AG04449 (cell line): ENCODE measurements at regions not wholly inside any gene's neighbourhood (a gene's known extent, or its start where the extent isn't known, plus 50 kb on each side); places are given as distances from the start of the nearest gene placed in this dataset.

Source experiments
- CTCF ChIA-PET: fragments of 350-600 bp; formaldehyde crosslinking; extraction: SDS; loops from one replicate; lab custom pipeline; 2021; ENCODE audit warnings: antibody characterized with exemption; lab: Yijun Ruan, JAX
- POLR2A ChIA-PET: fragments of 400-600, 350-600 bp; formaldehyde crosslinking; extraction: SDS; loops from one replicate; lab custom pipeline; 2020; ENCODE audit warnings: antibody characterized with exemption, inconsistent platforms; lab: Yijun Ruan, JAX
- DNase-seq: peaks from one replicate; pipeline ENCODE4 v3.0.0-alpha.2; 2010; ENCODE audit warnings: low read depth, low spot score
- H3K4me3 ChIP-seq: 2 replicates; pipeline ENCODE4 v1.5.1; 2011; ENCODE audit warnings: low read depth, mild to moderate bottlenecking, control low read depth, low read length
- CTCF ChIP-seq: IDR thresholded peaks from one replicate; pipeline ENCODE4 v1.5.1; 2011; ENCODE audit warnings: mild to moderate bottlenecking, moderate library complexity, low read length, control low read depth, inconsistent platforms; ENCODE audit not compliant: insufficient read depth; ENCODE audit errors: missing control alignments

- no peak overlapping the region for H3K4me3 ChIP-seq
- no peak for DNase-seq
- no peak for TF ChIP-seq CTCF
- ChIA-PET CTCF (interaction anchor here (1.3 kb wide), 2 partner anchors 128 to 178 kb away, joined by 3 to 6 read pairs; no protein-coding TSS in a partner anchor), POLR2A (no interaction called here)
Observed at GRCh38 chr11:116513278-116513823, 259.4 kb downstream of the BUD13 start.

- POLR2A ChIA-PET: no interaction called here
- DNase-seq: no peak
Observed at GRCh38 chr11:116512841-116513240, 259.9 kb downstream of the BUD13 start.

GRCh38 chr11:116511684-116512083, 261.1 kb downstream of the BUD13 start:
- POLR2A ChIA-PET: no interaction called here
- no peak for DNase-seq
- no peak overlapping the region for H3K4me3 ChIP-seq
- CTCF ChIA-PET: interaction anchor here (1.0 to 1.7 kb wide), 2 partner anchors 13 to 180 kb away, joined by 4 to 6 read pairs; no protein-coding TSS in a partner anchor
- no peak for TF ChIP-seq CTCF

More at GRCh38 chr11:116512841-116513240, 259.9 kb downstream of the BUD13 start:
- TF ChIP-seq CTCF: no peak
- CTCF ChIA-PET: interaction anchor here (1.3 to 1.7 kb wide), 2 partner anchors 14 to 179 kb away, joined by 6 read pairs; no protein-coding TSS in a partner anchor
- no peak overlapping the region for H3K4me3 ChIP-seq

- ChIA-PET CTCF (interaction anchor here (1.0 to 1.8 kb wide), 3 partner anchors 12 to 181 kb away, joined by 4 to 6 read pairs (median 4); no protein-coding TSS in a partner anchor), POLR2A (no interaction called here)
- DNase-seq: no peak
- H3K4me3 ChIP-seq: no peak overlapping the region
- no peak for TF ChIP-seq CTCF
Observed at GRCh38 chr11:116510886-116511650, 261.7 kb downstream of the BUD13 start.

- CTCF ChIA-PET: interaction anchor here (1.8 kb wide), 1 partner anchor 132 kb away, joined by 4 read pairs; no protein-coding TSS in a partner anchor
- no peak overlapping the region for H3K4me3 ChIP-seq
- no peak for TF ChIP-seq CTCF
- POLR2A ChIA-PET: no interaction called here
- DNase-seq: no peak
Observed at GRCh38 chr11:116510166-116510565, 262.6 kb downstream of the BUD13 start.

- POLR2A ChIA-PET: no interaction called here
- DNase-seq: no peak
- H3K4me3 ChIP-seq: no peak overlapping the region
Observed at GRCh38 chr11:116509551-116509950, 263.2 kb downstream of the BUD13 start.

More at GRCh38 chr11:116509551-116509950, 263.2 kb downstream of the BUD13 start:
- CTCF ChIA-PET: interaction anchor here (1.8 kb wide), 1 partner anchor 133 kb away, joined by 4 read pairs; no protein-coding TSS in a partner anchor
- TF ChIP-seq CTCF: no peak
